ENCODE measurements at regions not wholly inside any gene's neighbourhood (a gene's known extent, or its start where the extent isn't known, plus 50 kb on each side); places are given as distances from the start of the nearest gene placed in this dataset.

DNA sequence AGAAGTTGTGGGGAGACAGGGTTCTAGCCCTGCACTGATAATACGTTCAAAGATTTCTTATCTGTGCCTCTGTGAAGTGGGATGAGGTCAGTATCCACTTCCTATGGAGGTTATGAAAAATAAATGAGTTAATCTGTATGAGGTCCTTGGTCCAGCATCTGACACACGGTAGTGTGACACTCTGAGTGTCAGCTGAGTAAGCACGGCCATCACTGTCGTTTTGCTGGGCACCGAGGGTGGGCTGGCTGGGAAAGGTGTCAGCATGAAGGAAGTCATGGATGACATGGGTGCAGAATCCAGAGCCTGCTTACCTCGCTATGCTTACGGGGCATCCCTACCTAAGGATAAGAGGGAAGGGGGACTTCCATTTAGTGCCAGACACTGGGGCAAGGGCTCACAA lies 150.3 kb downstream of the INHBB start:
- Mint-ChIP-seq H3K27me3 (peaks cover 3% of the 10 kb centered on the region), H3K27ac (no peak overlapping the region), H3K36me3 (ENCODE audit: low read depth) (no peaks in the 10 kb centered on the region), H3K9me3 (no peaks in the 10 kb centered on the region), H3K4me1 (no peaks in the 10 kb centered on the region), H3K4me3 (no peak overlapping the region)
- intact Hi-C loops (cut with micrococcal nuclease) = no loop called here
- ATAC-seq (ENCODE audit: low read depth) = no peak
- TF ChIP-seq, protein P1, sequence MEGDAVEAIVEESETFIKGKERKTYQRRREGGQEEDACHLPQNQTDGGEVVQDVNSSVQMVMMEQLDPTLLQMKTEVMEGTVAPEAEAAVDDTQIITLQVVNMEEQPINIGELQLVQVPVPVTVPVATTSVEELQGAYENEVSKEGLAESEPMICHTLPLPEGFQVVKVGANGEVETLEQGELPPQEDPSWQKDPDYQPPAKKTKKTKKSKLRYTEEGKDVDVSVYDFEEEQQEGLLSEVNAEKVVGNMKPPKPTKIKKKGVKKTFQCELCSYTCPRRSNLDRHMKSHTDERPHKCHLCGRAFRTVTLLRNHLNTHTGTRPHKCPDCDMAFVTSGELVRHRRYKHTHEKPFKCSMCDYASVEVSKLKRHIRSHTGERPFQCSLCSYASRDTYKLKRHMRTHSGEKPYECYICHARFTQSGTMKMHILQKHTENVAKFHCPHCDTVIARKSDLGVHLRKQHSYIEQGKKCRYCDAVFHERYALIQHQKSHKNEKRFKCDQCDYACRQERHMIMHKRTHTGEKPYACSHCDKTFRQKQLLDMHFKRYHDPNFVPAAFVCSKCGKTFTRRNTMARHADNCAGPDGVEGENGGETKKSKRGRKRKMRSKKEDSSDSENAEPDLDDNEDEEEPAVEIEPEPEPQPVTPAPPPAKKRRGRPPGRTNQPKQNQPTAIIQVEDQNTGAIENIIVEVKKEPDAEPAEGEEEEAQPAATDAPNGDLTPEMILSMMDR (IDR thresholded peaks at IDR 0.05) = no peak
- ChIA-PET POLR2A (no interaction called here), CTCF (no interaction called here)
- no peak for DNase-seq

DNA sequence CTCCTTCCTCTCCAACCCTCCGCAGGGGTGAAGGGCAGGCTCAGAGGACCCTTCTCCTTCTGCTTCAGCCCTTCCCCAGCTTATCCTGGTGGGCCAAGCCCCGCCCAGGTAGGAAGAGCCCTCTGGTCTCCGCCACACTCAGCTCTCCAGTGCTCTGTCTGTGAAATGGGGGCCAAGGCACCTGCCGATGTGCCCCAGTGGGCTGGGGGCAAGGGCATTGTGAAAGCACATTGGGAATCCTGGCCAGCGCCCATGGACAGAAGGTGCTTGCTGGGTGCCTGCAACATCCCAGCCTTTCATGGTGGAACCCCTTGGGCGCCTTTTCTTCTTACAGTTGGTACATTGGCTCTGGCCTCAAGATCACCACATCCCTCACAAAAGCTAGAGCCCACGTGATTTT lies 150.8 kb downstream of the INHBB start:
- intact Hi-C loops (cut with micrococcal nuclease) = no loop called here
- TF ChIP-seq, protein P1 (IDR thresholded peaks at IDR 0.05) = no peak
- Mint-ChIP-seq H3K4me1 (no peaks in the 10 kb centered on the region), H3K4me3 (no peak overlapping the region), H3K27ac (no peak overlapping the region), H3K27me3 (peaks cover 3% of the 10 kb centered on the region), H3K36me3 (ENCODE audit: low read depth) (no peaks in the 10 kb centered on the region), H3K9me3 (no peaks in the 10 kb centered on the region)
- ATAC-seq (ENCODE audit: low read depth) (no peak), DNase-seq (no peak)
- ChIA-PET CTCF (no interaction called here), POLR2A (no interaction called here)

DNA sequence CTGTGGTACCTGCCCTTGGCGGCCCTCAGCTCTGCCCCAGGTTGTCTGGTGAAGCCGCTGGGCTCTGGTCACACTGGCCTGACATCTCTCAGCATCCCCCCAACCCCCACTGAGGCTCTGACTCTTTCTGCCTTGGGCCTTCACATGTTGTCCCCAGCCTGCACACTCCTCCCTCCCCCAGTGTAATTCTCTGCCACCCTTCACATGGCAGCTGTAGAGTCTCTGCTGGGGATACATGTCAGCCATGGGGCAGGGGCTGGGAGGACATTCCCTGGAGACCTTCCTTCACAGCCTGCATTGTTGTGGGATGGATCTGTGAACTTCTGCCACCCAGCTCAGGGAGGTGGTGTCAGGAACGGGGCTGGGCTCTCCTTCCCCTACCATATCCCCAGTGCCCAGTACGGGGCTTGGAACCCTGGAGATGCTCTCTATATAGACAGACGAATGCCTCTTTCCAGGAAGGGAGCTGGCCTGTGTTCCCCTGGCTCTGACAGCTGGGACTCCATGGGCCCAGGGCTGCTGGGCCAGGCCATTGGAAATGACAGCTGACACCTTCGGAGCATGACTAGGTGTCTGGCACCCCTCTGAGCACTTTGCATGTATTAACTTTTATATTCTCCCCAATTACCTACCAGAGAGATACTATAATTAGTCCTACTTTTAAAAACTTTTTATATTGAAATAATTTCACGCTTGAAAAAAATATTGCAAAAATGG lies 151.5 kb downstream of the INHBB start:
- Mint-ChIP-seq H3K27me3 (peaks cover 3% of the 10 kb centered on the region), H3K27ac (no peak overlapping the region), H3K4me1 (no peaks in the 10 kb centered on the region), H3K36me3 (ENCODE audit: low read depth) (no peaks in the 10 kb centered on the region), H3K4me3 (no peak overlapping the region), H3K9me3 (no peaks in the 10 kb centered on the region)
- TF ChIP-seq, protein P1 (IDR thresholded peaks at IDR 0.05) = no peak
- no peak for DNase-seq
- ATAC-seq (ENCODE audit: low read depth) = no peak
- ChIA-PET CTCF (no interaction called here), POLR2A (no interaction called here)
- intact Hi-C loops (cut with micrococcal nuclease) = no loop called here

DNA sequence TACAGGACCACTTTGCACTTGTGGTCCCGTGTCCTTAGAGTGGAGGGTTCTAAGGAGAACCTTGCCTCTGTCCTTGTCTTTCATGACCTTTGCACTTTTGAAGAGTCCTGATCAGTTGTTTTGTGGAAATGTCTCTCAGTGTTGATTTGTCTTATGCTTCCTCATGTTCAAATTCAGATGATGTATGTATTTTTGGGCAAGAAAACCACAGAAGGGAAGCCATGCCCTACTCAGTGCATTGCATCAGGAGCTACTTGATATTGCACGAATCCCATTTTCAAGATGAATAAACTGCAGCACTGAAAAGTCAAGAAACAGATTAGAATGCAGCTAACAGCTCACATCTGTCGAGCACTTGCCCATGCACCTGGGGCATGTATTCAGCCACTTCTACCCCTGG lies 152.2 kb downstream of the INHBB start:
- ATAC-seq (ENCODE audit: low read depth) (no peak), DNase-seq (no peak)
- Mint-ChIP-seq H3K4me3 (no peak overlapping the region), H3K9me3 (no peaks in the 10 kb centered on the region), H3K36me3 (ENCODE audit: low read depth) (no peaks in the 10 kb centered on the region), H3K4me1 (no peaks in the 10 kb centered on the region), H3K27me3 (peaks cover 3% of the 10 kb centered on the region), H3K27ac (no peak overlapping the region)
- ChIA-PET CTCF (no interaction called here), POLR2A (no interaction called here)
- intact Hi-C loops (cut with micrococcal nuclease) = no loop called here
- TF ChIP-seq, protein P1 (IDR thresholded peaks at IDR 0.05) = no peak

DNA sequence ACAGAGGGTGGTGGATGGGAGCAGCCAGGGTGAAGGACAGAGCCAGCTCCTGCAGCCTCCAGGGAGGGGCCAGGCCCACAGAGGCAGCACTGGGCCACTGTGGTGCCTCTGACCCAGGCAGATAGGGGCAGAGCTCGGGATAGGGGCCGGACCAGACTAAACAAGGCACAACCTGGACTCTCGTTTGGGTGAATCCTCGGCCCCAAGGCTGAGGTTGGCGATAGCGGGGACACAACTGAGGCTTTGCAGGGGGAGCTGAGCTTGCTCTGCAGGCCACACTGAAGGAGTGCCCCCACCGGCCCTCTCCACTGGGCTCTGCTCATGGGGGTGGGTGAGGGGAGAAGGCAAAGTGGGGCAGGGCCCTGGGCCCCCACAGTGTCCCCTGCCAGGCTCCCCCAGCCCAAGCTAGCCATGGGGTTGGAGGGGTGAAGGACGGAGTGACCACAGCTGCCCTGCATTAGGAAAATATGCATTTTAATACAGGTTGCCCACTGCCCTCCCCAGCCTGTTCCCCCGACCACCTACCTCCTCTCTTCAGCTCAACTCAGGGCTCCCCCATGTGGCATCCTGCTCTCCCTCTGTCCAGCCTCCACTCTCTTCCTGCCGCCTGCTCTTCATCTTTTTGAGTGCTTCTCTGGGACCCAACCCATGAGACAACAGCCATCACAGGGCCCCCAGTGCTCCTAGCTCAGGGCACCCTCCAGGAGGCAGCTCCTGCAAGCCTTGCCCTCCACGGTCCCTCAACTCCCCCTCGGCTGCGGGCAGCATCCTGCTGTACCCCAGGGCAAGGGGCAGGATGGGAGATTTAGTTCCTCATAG lies 152.8 kb downstream of the INHBB start:
- H3K27me3 Mint-ChIP-seq = peaks cover 3% of the 10 kb centered on the region
- H3K4me1 Mint-ChIP-seq = no peaks in the 10 kb centered on the region
- H3K27ac Mint-ChIP-seq = no peak overlapping the region
- ChIA-PET CTCF (no interaction called here), POLR2A (no interaction called here)
- intact Hi-C loops (cut with micrococcal nuclease) = no loop called here
- ATAC-seq (ENCODE audit: low read depth) = no peak
- DNase-seq = no peak
- H3K9me3 Mint-ChIP-seq = no peaks in the 10 kb centered on the region
- H3K36me3 Mint-ChIP-seq (ENCODE audit: low read depth) = no peaks in the 10 kb centered on the region
- TF ChIP-seq, protein P1 (IDR thresholded peaks at IDR 0.05) = no peak
- H3K4me3 Mint-ChIP-seq = no peak overlapping the region

All from activated B cell treated with CpG ODN at 0.5 μM for 24 hours (primary cell).